Naive thymus-derived CD4-positive, alpha-beta T cell (primary cell): ENCODE measurements at regions not wholly inside any gene's neighbourhood (a gene's known extent, or its start where the extent isn't known, plus 50 kb on each side); places are given as distances from the start of the nearest gene placed in this dataset.
"Not testable (repeated sequence)": the region's sequence is repeated elsewhere in the genome, so short reads cannot be mapped to it uniquely, and the experiment has no call there.

Source experiments
- ATAC-seq: fragments of 150-1000 bp; cut with Tn5 transposase; 2 replicates; pipeline ENCODE4 v1.10.0; 2021; ENCODE audit warnings: mild to moderate bottlenecking, moderate library complexity
- CTCF ChIA-PET: fragments of 350-600 bp; sonication (Branson Sonifier 250); formaldehyde crosslinking; loops from one replicate; lab custom pipeline; 2021; ENCODE audit warnings: antibody characterized with exemption; lab: Charles Lee
- POLR2A ChIA-PET: fragments of 350-600 bp; sonication (Branson Sonifier 250); formaldehyde crosslinking; loops from one replicate; lab custom pipeline; 2021; ENCODE audit warnings: antibody characterized with exemption, inconsistent platforms; lab: Charles Lee
- DNase-seq, 9 donors: peaks; one replicate each; pipeline versions ENCODE4 v3.0.0 to v3.0.0-alpha.2; 2020 to 2022; ENCODE audit warnings: mixed read lengths in 1 of 9
- H3K27ac ChIP-seq: one replicate; pipeline ENCODE4 v1.7.0; 2013; ENCODE audit warnings: mild to moderate bottlenecking, low read depth, low read length, moderate library complexity
- H3K27me3 ChIP-seq, 2 donors: one replicate each; pipeline ENCODE4 v1.7.0; 2013; ENCODE audit warnings: low read length in 2 of 2, mild to moderate bottlenecking in 2 of 2, moderate library complexity in 2 of 2; ENCODE audit not compliant: control insufficient read depth in 2 of 2, insufficient read depth in 2 of 2
- H3K36me3 ChIP-seq, 3 experiments: 1 replicate in 2 of 3; 2 replicates in 1 of 3; pipeline ENCODE4 v1.7.0; 2013; ENCODE audit warnings: low read length in 3 of 3, mild to moderate bottlenecking in 3 of 3, moderate library complexity in 1 of 3; ENCODE audit not compliant: insufficient read depth in 3 of 3, control insufficient read depth in 2 of 3
- H3K4me1 ChIP-seq, 2 donors: one replicate each; pipeline ENCODE4 v1.7.0; 2013; ENCODE audit warnings: low read length in 2 of 2, mild to moderate bottlenecking in 2 of 2, moderate library complexity in 1 of 2; ENCODE audit not compliant: control insufficient read depth in 2 of 2, insufficient read depth in 2 of 2
- H3K4me3 ChIP-seq: 2 replicates; pipeline ENCODE4 v1.7.0; 2013; ENCODE audit warnings: mild to moderate bottlenecking, low read length
- H3K9me3 ChIP-seq, 3 experiments: 1 replicate in 2 of 3; 2 replicates in 1 of 3; pipeline ENCODE4 v1.7.0; 2013; ENCODE audit warnings: low read length in 3 of 3; ENCODE audit not compliant: control insufficient read depth in 2 of 3
- H3K27ac Mint-ChIP-seq, 9 donors: one replicate each; pipeline ENCODE4 v1.8.0; 2020 to 2022; ENCODE audit warnings: mixed read lengths in 9 of 9, mild to moderate bottlenecking in 8 of 9, moderate library complexity in 5 of 9, inconsistent platforms in 2 of 9
- H3K27me3 Mint-ChIP-seq, 5 donors: one replicate each; pipeline ENCODE4 v1.8.0; 2021 to 2022; ENCODE audit warnings: mixed read lengths in 5 of 5, mild to moderate bottlenecking in 1 of 5
- H3K36me3 Mint-ChIP-seq, 5 donors: one replicate each; pipeline ENCODE4 v1.8.0; 2020 to 2022; ENCODE audit warnings: mixed read lengths in 5 of 5, mild to moderate bottlenecking in 3 of 5, inconsistent platforms in 1 of 5
- H3K4me1 Mint-ChIP-seq, 7 donors: one replicate each; pipeline ENCODE4 v1.8.0; 2020 to 2022; ENCODE audit warnings: mixed read lengths in 7 of 7, mild to moderate bottlenecking in 3 of 7, inconsistent platforms in 1 of 7
- H3K4me3 Mint-ChIP-seq, 10 donors: one replicate each; pipeline ENCODE4 v1.8.0; 2020 to 2022; ENCODE audit warnings: mild to moderate bottlenecking in 10 of 10, mixed read lengths in 10 of 10, moderate library complexity in 6 of 10, inconsistent platforms in 2 of 10
- H3K9me3 Mint-ChIP-seq, 11 donors: one replicate each; pipeline ENCODE4 v1.8.0; 2020 to 2022; ENCODE audit warnings: mixed read lengths in 11 of 11, mild to moderate bottlenecking in 4 of 11, inconsistent platforms in 1 of 11, moderate library complexity in 1 of 11
- intact Hi-C, 2 donors: fragments of 100-400 bp; cut with micrococcal nuclease; formaldehyde crosslinking; loops; one replicate each; pipeline ENCODE4 v1.15.1; 2023

- Histone ChIP-seq H3K27ac (no peak overlapping the region), H3K4me1 (no peaks in the 10 kb centered on the region), H3K9me3 (no peaks in the 10 kb centered on the region), H3K36me3 (no peaks in the 10 kb centered on the region), H3K4me3 (no peak overlapping the region), H3K27me3 (no peaks in the 10 kb centered on the region)
- CTCF ChIA-PET = no interaction called here
- ATAC-seq = no peak
- no peak overlapping the region for H3K4me3 Mint-ChIP-seq
- H3K36me3 Mint-ChIP-seq = no peaks in the 10 kb centered on the region
- H3K9me3 Mint-ChIP-seq = peaks cover 0 to 13% (median 0%) of the 10 kb centered on the region in 11 donors
- POLR2A ChIA-PET = no interaction called here
- H3K27me3 Mint-ChIP-seq = peaks cover 0 to 3% (median 0%) of the 10 kb centered on the region in 5 donors
- intact Hi-C loops = no loop called here
- no peak overlapping the region for H3K27ac Mint-ChIP-seq
- peaks cover 0 to 4% (median 0%) of the 10 kb centered on the region in 7 donors for H3K4me1 Mint-ChIP-seq
- DNase-seq = no peak
These were observed 505.8 kb downstream of the EBF1 start for GRCh38 chr5:158593925-158594324.

- Histone ChIP-seq H3K9me3 (no peaks in the 10 kb centered on the region), H3K4me3 (no peak overlapping the region), H3K27me3 (no peaks in the 10 kb centered on the region), H3K27ac (no peak overlapping the region), H3K4me1 (no peaks in the 10 kb centered on the region), H3K36me3 (no peaks in the 10 kb centered on the region)
- Mint-ChIP-seq H3K4me3 (no peak overlapping the region), H3K27ac (no peak overlapping the region), H3K4me1 (peaks cover 0 to 4% (median 0%) of the 10 kb centered on the region in 7 donors), H3K9me3 (peaks cover 0 to under 1% (median 0%) of the 10 kb centered on the region in 11 donors), H3K27me3 (no peaks in the 10 kb centered on the region), H3K36me3 (no peaks in the 10 kb centered on the region)
- no peak for DNase-seq
- ChIA-PET POLR2A (no interaction called here), CTCF (no interaction called here)
- intact Hi-C loops = no loop called here
- ATAC-seq = no peak
These were observed 508.3 kb downstream of the EBF1 start for GRCh38 chr5:158591301-158591863.

GRCh38 chr5:158590746-158591300, 508.9 kb downstream of the EBF1 start:
- no peaks in the 10 kb centered on the region for H3K9me3 ChIP-seq
- no peaks in the 10 kb centered on the region for H3K4me1 ChIP-seq
- ATAC-seq (no peak), DNase-seq (no peak)
- intact Hi-C loops = no loop called here
- H3K27ac ChIP-seq = no peak overlapping the region
- H3K27ac Mint-ChIP-seq = no peak overlapping the region
- CTCF ChIA-PET = no interaction called here
- no peaks in the 10 kb centered on the region for H3K27me3 ChIP-seq
- H3K4me1 Mint-ChIP-seq = peaks cover 0 to 4% (median 0%) of the 10 kb centered on the region in 7 donors
- POLR2A ChIA-PET = no interaction called here
- peaks cover 0 to 7% (median 4%) of the 10 kb centered on the region in 11 donors for H3K9me3 Mint-ChIP-seq
- no peaks in the 10 kb centered on the region for H3K36me3 Mint-ChIP-seq
- H3K36me3 ChIP-seq = no peaks in the 10 kb centered on the region
- peaks cover 0 to 4% (median 0%) of the 10 kb centered on the region in 5 donors for H3K27me3 Mint-ChIP-seq
- H3K4me3 Mint-ChIP-seq = no peak overlapping the region
- H3K4me3 ChIP-seq = no peak overlapping the region

GRCh38 chr5:158589939-158590338, 509.8 kb downstream of the EBF1 start:
- Histone ChIP-seq H3K36me3 (no peaks in the 10 kb centered on the region), H3K4me3 (no peak overlapping the region), H3K27ac (no peak overlapping the region), H3K4me1 (no peaks in the 10 kb centered on the region), H3K9me3 (no peaks in the 10 kb centered on the region), H3K27me3 (no peaks in the 10 kb centered on the region)
- DNase-seq (no peak), ATAC-seq (no peak)
- ChIA-PET POLR2A (no interaction called here), CTCF (no interaction called here)
- Mint-ChIP-seq H3K4me1 (peaks cover 0 to 4% (median 0%) of the 10 kb centered on the region in 7 donors), H3K27ac (no peak overlapping the region), H3K4me3 (no peak overlapping the region), H3K27me3 (peaks cover 0 to 4% (median 0%) of the 10 kb centered on the region in 5 donors), H3K36me3 (peaks cover 0 to 7% (median 0%) of the 10 kb centered on the region in 5 donors), H3K9me3 (peaks cover 0 to 15% (median 11%) of the 10 kb centered on the region in 11 donors)
- intact Hi-C loops = no loop called here

GRCh38 chr5:158588617-158589016, 511.1 kb downstream of the EBF1 start:
- POLR2A ChIA-PET = no interaction called here

GRCh38 chr5:158586054-158586453, 513.7 kb downstream of the EBF1 start:
- Mint-ChIP-seq H3K4me3 (peak overlapping the region in 1 of 10 donors; percentile 60), H3K36me3 (peaks cover 0 to 18% (median 2%) of the 10 kb centered on the region in 5 donors), H3K9me3 (peaks cover 0 to 29% (median 21%) of the 10 kb centered on the region in 11 donors), H3K27me3 (peaks cover 0 to 4% (median 0%) of the 10 kb centered on the region in 5 donors), H3K4me1 (peaks cover 0 to 4% (median 0%) of the 10 kb centered on the region in 7 donors), H3K27ac (no peak overlapping the region)
- Histone ChIP-seq H3K4me3 (no peak overlapping the region), H3K27me3 (no peaks in the 10 kb centered on the region), H3K9me3 (no peaks in the 10 kb centered on the region), H3K4me1 (no peaks in the 10 kb centered on the region), H3K36me3 (no peaks in the 10 kb centered on the region), H3K27ac (no peak overlapping the region)
- no peak for ATAC-seq
- intact Hi-C loops = no loop called here
- DNase-seq = no peak
- POLR2A ChIA-PET = no interaction called here
- CTCF ChIA-PET = no interaction called here

More at GRCh38 chr5:158588617-158589016, 511.1 kb downstream of the EBF1 start:
- Histone ChIP-seq H3K27ac (no peak overlapping the region), H3K36me3 (no peaks in the 10 kb centered on the region), H3K4me1 (no peaks in the 10 kb centered on the region), H3K9me3 (no peaks in the 10 kb centered on the region), H3K27me3 (no peaks in the 10 kb centered on the region), H3K4me3 (no peak overlapping the region)
- Mint-ChIP-seq H3K27me3 (peaks cover 0 to 4% (median 0%) of the 10 kb centered on the region in 5 donors), H3K4me3 (no peak overlapping the region), H3K27ac (no peak overlapping the region), H3K36me3 (peaks cover 0 to 13% (median 0%) of the 10 kb centered on the region in 5 donors), H3K9me3 (peaks cover 0 to 22% (median 15%) of the 10 kb centered on the region in 11 donors), H3K4me1 (peaks cover 0 to 4% (median 0%) of the 10 kb centered on the region in 7 donors)
- DNase-seq (no peak), ATAC-seq (no peak)
- CTCF ChIA-PET = interaction anchor here (0.9 kb wide), 1 partner anchor 512 kb away, joined by 3 read pairs; no protein-coding TSS in a partner anchor
- intact Hi-C loops = no loop called here

GRCh38 chr5:158582669-158583068, 517.0 kb downstream of the EBF1 start:
- H3K4me1 Mint-ChIP-seq, H3K27me3 ChIP-seq, intact Hi-C loops, H3K4me1 ChIP-seq, POLR2A ChIA-PET, H3K27ac ChIP-seq, DNase-seq, ATAC-seq, CTCF ChIA-PET, H3K27me3 Mint-ChIP-seq, H3K4me3 ChIP-seq, H3K9me3 ChIP-seq, H3K36me3 ChIP-seq, H3K27ac Mint-ChIP-seq, H3K4me3 Mint-ChIP-seq: not testable (repeated sequence)
- peaks cover 0 to 19% (median 3%) of the 10 kb centered on the region in 5 donors for H3K36me3 Mint-ChIP-seq
- H3K9me3 Mint-ChIP-seq = peaks cover 2 to 59% (median 25%) of the 10 kb centered on the region in 11 donors
